Cardiac muscle cell (in vitro differentiated cells and primary cell): ENCODE measurements at regions not wholly inside any gene's neighbourhood (a gene's known extent, or its start where the extent isn't known, plus 50 kb on each side); places are given as distances from the start of the nearest gene placed in this dataset.

Experiments used
- DNase-seq, 2 donors: peaks; one replicate each; pipeline versions ENCODE4 v3.0.0 to v3.0.0-alpha.2; 2010 to 2017; ENCODE audit warnings: low read depth in 1 of 2, low spot score in 1 of 2
- H3K27ac ChIP-seq: fragments of 200-600 bp; sonication (generic); 2 replicates; pipeline ENCODE4 v1.5.1; 2016
- H3K27me3 ChIP-seq: fragments of 200-600 bp; sonication (generic); 2 replicates; pipeline ENCODE4 v1.6.0; 2016; ENCODE audit warnings: control low read depth
- H3K36me3 ChIP-seq: fragments of 200-600 bp; sonication (generic); 2 replicates; pipeline ENCODE4 v1.5.1; 2016; ENCODE audit warnings: control low read depth
- H3K4me1 ChIP-seq: fragments of 200-600 bp; sonication (generic); 2 replicates; pipeline ENCODE4 v1.8.1; 2017; ENCODE audit warnings: low read depth, mild to moderate bottlenecking, mixed run types
- H3K4me3 ChIP-seq: fragments of 200-600 bp; sonication (generic); 2 replicates; pipeline ENCODE4 v1.5.1; 2016; ENCODE audit warnings: mild to moderate bottlenecking
- H3K9me3 ChIP-seq: fragments of 200-600 bp; sonication (generic); 2 replicates; pipeline ENCODE4 v1.5.1; 2017; ENCODE audit warnings: low read depth, mild to moderate bottlenecking, control low read depth
- TF ChIP-seq, protein P1 (sequence below): IDR thresholded peaks from 2 replicates; pipeline ENCODE4 v1.5.1; 2012; ENCODE audit warnings: low read depth, mild to moderate bottlenecking, low read length

DNA sequence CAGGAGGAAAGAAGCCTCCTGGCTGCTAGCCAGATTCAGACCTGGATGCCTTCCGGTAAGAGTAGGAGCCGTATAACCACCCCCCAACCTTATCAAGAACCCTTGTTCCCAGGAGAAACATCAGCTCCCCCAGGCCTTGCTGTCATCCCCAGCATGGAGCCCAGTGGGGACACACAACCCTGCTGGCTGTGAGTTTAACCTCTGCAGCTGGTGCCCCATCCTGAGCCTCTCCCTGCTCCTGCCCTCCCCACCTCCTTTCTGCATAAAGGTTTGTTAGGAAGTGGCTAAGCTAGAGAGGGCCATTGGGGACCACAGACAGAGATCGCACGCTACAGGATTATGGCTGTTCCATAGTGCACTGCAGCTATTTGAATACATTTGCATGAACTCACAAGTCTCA, 55.5 kb upstream of the RPL38 start:
- Histone ChIP-seq H3K27ac (no peak overlapping the region), H3K36me3 (no peaks in the 10 kb centered on the region), H3K27me3 (no peaks in the 10 kb centered on the region), H3K4me3 (no peak overlapping the region), H3K4me1 (no peaks in the 10 kb centered on the region), H3K9me3 (no peaks in the 10 kb centered on the region)
- DNase-seq = no peak
- TF ChIP-seq, protein P1, sequence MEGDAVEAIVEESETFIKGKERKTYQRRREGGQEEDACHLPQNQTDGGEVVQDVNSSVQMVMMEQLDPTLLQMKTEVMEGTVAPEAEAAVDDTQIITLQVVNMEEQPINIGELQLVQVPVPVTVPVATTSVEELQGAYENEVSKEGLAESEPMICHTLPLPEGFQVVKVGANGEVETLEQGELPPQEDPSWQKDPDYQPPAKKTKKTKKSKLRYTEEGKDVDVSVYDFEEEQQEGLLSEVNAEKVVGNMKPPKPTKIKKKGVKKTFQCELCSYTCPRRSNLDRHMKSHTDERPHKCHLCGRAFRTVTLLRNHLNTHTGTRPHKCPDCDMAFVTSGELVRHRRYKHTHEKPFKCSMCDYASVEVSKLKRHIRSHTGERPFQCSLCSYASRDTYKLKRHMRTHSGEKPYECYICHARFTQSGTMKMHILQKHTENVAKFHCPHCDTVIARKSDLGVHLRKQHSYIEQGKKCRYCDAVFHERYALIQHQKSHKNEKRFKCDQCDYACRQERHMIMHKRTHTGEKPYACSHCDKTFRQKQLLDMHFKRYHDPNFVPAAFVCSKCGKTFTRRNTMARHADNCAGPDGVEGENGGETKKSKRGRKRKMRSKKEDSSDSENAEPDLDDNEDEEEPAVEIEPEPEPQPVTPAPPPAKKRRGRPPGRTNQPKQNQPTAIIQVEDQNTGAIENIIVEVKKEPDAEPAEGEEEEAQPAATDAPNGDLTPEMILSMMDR = no peak

DNA sequence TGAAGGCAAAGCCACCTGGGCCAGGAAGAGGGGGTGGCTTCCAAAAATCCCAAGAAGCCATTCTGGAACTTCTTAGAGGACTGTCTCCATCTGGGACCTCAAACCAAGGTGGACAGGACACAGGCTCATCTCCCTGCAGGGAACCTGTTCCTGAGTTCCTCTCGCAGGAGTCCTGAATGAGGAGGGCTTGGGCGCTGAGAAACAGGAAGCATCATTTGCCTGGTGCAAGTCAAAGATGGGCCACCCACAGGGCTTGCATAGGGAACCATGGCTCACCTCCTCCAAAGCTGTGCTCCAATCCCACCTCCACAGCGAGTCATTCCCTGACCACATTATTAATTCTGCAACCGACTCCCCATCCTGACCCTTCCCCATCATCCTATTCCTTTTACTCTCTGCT, 55.0 kb upstream of the RPL38 start:
- Histone ChIP-seq H3K9me3 (no peaks in the 10 kb centered on the region), H3K4me3 (no peak overlapping the region), H3K27me3 (no peaks in the 10 kb centered on the region), H3K36me3 (no peaks in the 10 kb centered on the region), H3K27ac (no peak overlapping the region), H3K4me1 (no peaks in the 10 kb centered on the region)
- TF ChIP-seq, protein P1 = no peak
- DNase-seq = no peak

DNA sequence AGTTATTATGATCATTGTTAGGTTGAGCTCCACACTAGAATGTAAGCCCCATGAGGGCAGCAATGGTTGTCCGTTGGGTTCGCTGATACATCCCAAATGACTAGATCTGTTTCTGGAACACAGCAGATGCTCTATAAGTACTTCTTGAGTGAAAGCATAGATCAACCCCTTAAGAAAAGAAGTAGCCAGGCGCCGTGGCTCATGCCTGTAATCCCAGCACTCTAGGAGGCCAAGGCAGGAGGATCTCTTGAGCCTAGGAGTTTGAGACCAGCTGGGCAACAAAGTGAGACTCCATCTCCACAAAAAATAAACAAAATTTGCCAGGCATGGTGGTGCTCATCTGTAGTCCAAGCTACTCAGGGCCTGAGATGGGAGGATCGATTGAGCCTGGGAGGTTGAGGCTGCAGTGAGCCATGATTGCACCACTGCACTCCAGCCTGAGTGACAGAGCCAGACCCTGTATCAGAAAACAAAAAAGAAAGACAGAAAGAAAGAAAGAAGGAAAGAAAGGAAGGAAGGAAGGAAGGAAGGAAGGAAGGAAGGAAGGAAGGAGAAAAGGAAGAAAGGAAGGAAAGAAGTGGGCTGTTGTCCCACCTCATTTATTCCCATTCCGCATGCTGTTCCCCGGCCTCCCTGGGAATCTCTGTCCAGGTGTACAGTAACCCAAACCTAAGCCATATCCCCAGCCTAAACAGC, 54.4 kb upstream of the RPL38 start:
- H3K27me3 ChIP-seq = no peaks in the 10 kb centered on the region
- H3K27ac ChIP-seq = no peak overlapping the region
- DNase-seq = no peak
- H3K9me3 ChIP-seq = no peaks in the 10 kb centered on the region
- TF ChIP-seq, protein P1 = no peak
- no peak overlapping the region for H3K4me3 ChIP-seq
- no peaks in the 10 kb centered on the region for H3K36me3 ChIP-seq
- H3K4me1 ChIP-seq = no peaks in the 10 kb centered on the region

DNA sequence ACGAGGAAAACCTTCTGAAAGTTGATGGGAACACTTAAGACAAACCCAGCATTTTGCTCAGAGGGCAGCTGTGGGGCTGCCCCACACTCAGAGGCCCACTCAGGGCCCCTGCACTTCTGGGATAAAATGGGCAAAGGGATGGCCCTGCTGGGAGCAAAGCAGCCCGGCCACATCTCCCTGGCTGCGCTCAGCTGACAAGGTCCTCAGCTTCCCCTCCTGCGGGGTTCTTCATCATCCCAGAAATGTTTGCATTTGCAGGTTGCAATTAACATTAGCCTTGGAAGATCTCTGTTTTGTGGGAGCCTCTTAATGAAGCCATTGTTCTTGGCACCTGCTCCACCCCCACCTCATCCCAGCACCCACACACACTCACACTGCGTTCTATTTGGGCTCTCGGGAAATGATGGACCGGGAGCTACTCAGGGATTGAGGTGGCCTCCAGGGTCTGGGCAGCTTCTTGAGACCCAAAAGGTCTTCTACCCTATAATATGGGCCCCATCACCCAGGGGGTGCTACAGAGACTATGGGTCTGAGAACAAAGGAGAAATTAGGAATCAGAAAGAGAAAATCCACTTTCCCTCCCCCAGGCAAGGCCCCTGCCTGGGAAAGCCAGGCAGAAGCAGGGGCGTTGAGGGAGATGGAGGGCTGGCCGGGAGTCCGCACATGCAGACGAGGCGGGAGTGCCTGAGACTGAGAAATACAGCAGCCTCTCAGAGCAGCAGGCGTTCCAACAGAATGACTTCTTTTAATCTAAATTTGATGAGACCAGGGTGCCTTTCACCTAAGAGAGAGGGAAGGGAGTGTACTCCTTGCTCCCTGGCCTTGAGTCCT, 53.7 kb upstream of the RPL38 start:
- TF ChIP-seq, protein P1 = no peak
- Histone ChIP-seq H3K36me3 (no peaks in the 10 kb centered on the region), H3K9me3 (no peaks in the 10 kb centered on the region), H3K4me1 (no peaks in the 10 kb centered on the region), H3K27ac (no peak overlapping the region), H3K4me3 (no peak overlapping the region), H3K27me3 (no peaks in the 10 kb centered on the region)
- DNase-seq = no peak

DNA sequence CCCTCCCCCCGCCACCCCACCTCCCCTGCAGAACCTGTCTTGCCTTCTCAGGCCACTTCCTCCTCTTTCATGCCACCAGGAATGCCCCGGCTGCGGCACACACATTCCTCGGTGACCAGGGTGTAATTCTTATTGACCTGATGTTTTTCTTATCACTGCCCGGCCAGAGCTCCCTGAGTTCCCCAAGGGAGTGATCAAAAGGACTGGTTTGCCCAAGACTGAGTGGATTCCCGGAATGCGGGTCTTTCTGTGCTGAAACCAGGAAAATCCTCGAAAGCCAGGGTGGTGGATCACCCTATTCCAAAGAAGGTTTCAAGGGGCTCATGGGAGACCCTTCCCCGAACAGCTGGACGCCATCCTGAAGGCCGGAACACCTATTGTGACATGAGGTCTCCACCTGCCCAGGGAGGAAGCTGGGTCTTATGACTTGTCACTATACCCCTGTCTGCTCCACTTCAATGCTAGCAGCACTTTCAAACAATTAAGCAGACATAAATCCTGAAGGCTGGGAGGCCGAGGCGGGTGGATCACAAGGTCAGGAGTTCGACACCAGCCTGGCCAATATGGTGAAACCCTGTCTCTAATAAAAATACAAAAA, 53.0 kb upstream of the RPL38 start:
- no peaks in the 10 kb centered on the region for H3K9me3 ChIP-seq
- TF ChIP-seq, protein P1 = no peak
- no peak for DNase-seq
- H3K4me1 ChIP-seq = no peaks in the 10 kb centered on the region
- no peak overlapping the region for H3K4me3 ChIP-seq
- no peaks in the 10 kb centered on the region for H3K27me3 ChIP-seq
- H3K36me3 ChIP-seq = no peaks in the 10 kb centered on the region
- H3K27ac ChIP-seq = no peak overlapping the region
